ENCODE measurements at regions not wholly inside any gene's neighbourhood (a gene's known extent, or its start where the extent isn't known, plus 50 kb on each side); places are given as distances from the start of the nearest gene placed in this dataset.
"Not testable (repeated sequence)": the region's sequence is repeated elsewhere in the genome, so short reads cannot be mapped to it uniquely, and the experiment has no call there.

- DNase-seq (ENCODE audit: insufficient read length, low spot score), result no peak
- FAIRE-seq, result no peak
Observed at GRCh38 chr5:152185547-152186245, 219.4 kb downstream of the NMUR2 start.

- FAIRE-seq, result no peak
- DNase-seq (ENCODE audit: insufficient read length, low spot score), result no peak
Observed at GRCh38 chr5:152184266-152184665, 220.8 kb downstream of the NMUR2 start.

- no peak for FAIRE-seq
- DNase-seq (ENCODE audit: insufficient read length, low spot score), result no peak
Observed at GRCh38 chr5:152181461-152181860, 223.6 kb downstream of the NMUR2 start.

GRCh38 chr5:152178350-152178699 is 226.8 kb downstream of the NMUR2 start:
- FAIRE-seq (no peak), DNase-seq (ENCODE audit: insufficient read length, low spot score) (no peak)

- DNase-seq (ENCODE audit: insufficient read length, low spot score), result no peak
- FAIRE-seq, result no peak
Observed at GRCh38 chr5:152177626-152178349, 227.3 kb downstream of the NMUR2 start.

- DNase-seq (ENCODE audit: insufficient read length, low spot score) (no peak), FAIRE-seq (no peak)
Observed at GRCh38 chr5:152171888-152172287, 233.2 kb downstream of the NMUR2 start.

GRCh38 chr5:152170350-152170749 is 234.7 kb downstream of the NMUR2 start:
- DNase-seq (ENCODE audit: insufficient read length, low spot score), result no peak
- no peak for FAIRE-seq

- DNase-seq (ENCODE audit: insufficient read length, low spot score) (no peak), FAIRE-seq (no peak)
Observed at GRCh38 chr5:152164860-152165259, 240.2 kb upstream of the GLRA1 start.

GRCh38 chr5:152159894-152160293 is 235.2 kb upstream of the GLRA1 start:
- not testable (repeated sequence) for FAIRE-seq; DNase-seq (ENCODE audit: insufficient read length, low spot score)

- not testable (repeated sequence) for FAIRE-seq
Observed at GRCh38 chr5:152154452-152154851, 229.8 kb upstream of the GLRA1 start.

GRCh38 chr5:152151940-152152339 is 227.3 kb upstream of the GLRA1 start:
- FAIRE-seq (no peak), DNase-seq (ENCODE audit: insufficient read length, low spot score) (no peak)

More at GRCh38 chr5:152154452-152154851, 229.8 kb upstream of the GLRA1 start:
- DNase-seq (ENCODE audit: insufficient read length, low spot score), result not testable (repeated sequence)

GRCh38 chr5:152151113-152151512 is 226.5 kb upstream of the GLRA1 start:
- FAIRE-seq, result no peak
- no peak for DNase-seq (ENCODE audit: insufficient read length, low spot score)

- no peak for DNase-seq (ENCODE audit: insufficient read length, low spot score)
- FAIRE-seq, result no peak
Observed at GRCh38 chr5:152147286-152147685, 222.6 kb upstream of the GLRA1 start.

- DNase-seq (ENCODE audit: insufficient read length, low spot score) (no peak), FAIRE-seq (no peak)
Observed at GRCh38 chr5:152146566-152146965, 221.9 kb upstream of the GLRA1 start.

- DNase-seq (ENCODE audit: insufficient read length, low spot score) (no peak), FAIRE-seq (no peak)
Observed at GRCh38 chr5:152144556-152144955, 219.9 kb upstream of the GLRA1 start.

GRCh38 chr5:152144030-152144429 is 219.4 kb upstream of the GLRA1 start:
- FAIRE-seq, result no peak
- no peak for DNase-seq (ENCODE audit: insufficient read length, low spot score)

- FAIRE-seq, result peak; percentile 84
Observed at GRCh38 chr5:152142840-152143469, 218.3 kb upstream of the GLRA1 start.

GRCh38 chr5:152140347-152140746 is 215.7 kb upstream of the GLRA1 start:
- FAIRE-seq, result no peak
- no peak for DNase-seq (ENCODE audit: insufficient read length, low spot score)

More at GRCh38 chr5:152142840-152143469, 218.3 kb upstream of the GLRA1 start:
- DNase-seq (ENCODE audit: insufficient read length, low spot score), result peak; percentile 44

GRCh38 chr5:152137063-152137462 is 212.4 kb upstream of the GLRA1 start:
- DNase-seq (ENCODE audit: insufficient read length, low spot score), result no peak
- no peak for FAIRE-seq

GRCh38 chr5:152136321-152136720 is 211.7 kb upstream of the GLRA1 start:
- FAIRE-seq (no peak), DNase-seq (ENCODE audit: insufficient read length, low spot score) (no peak)

- FAIRE-seq (no peak), DNase-seq (ENCODE audit: insufficient read length, low spot score) (no peak)
Observed at GRCh38 chr5:152135827-152136226, 211.2 kb upstream of the GLRA1 start.

All from GM19239 (cell line).